ENCODE measurements at regions not wholly inside any gene's neighbourhood (a gene's known extent, or its start where the extent isn't known, plus 50 kb on each side); places are given as distances from the start of the nearest gene placed in this dataset.
"Not testable (repeated sequence)": the region's sequence is repeated elsewhere in the genome, so short reads cannot be mapped to it uniquely, and the experiment has no call there.

DNA sequence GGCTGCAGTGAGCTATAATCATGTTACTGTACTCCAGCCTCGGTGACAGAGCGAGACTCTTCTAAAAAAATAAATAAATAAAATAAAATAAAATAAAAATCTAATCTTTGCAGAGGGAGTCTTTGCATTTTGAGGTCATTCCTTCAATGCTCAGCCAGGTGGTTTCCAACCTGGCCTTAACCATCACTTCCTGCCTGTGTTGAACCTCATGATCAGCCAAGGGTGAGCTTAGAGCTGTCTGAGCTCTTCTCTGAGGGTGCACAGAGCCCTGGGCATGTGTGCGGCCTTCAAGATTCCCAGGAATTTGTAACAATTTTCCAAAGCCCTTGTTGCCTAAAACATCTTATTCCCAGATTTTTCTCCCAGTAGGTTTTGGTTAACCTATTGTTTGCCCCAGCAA lies 94.3 kb downstream of the KCNJ12 start:
- not testable (repeated sequence) for DNase-seq (ENCODE audit: low spot score, unreplicated experiment); H3K4me1 Mint-ChIP-seq (ENCODE audit: low read depth); H3K4me3 Mint-ChIP-seq (ENCODE audit: low read depth); H3K36me3 Mint-ChIP-seq (ENCODE audit: insufficient read depth); H3K27ac Mint-ChIP-seq; H3K9me3 Mint-ChIP-seq (ENCODE audit: low read depth)
- H3K27me3 Mint-ChIP-seq, result peaks cover 85% of the 10 kb centered on the region

DNA sequence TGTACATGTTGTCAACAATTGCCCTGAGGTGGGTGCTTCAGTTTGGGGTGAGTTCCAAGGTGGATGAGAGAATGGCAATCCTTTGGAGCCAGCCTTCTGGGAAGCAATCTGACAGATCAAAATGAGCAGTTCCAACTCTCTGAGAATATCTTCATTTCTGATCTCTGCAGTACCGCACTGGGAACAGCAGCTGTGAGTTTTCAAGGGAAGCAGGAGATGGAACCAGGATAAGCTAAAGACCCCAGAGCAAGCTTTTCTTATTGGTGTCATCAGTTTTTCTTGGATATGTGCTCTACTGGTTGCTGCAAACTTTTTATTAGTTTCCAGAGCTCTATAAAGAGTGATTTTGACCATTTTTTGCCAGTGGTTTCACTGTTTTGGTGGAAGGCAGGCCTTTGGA lies 94.7 kb downstream of the KCNJ12 start:
- Mint-ChIP-seq H3K36me3 (ENCODE audit: insufficient read depth) (no peaks in the 10 kb centered on the region), H3K4me1 (ENCODE audit: low read depth) (no peaks in the 10 kb centered on the region), H3K4me3 (ENCODE audit: low read depth) (no peak overlapping the region)

DNA sequence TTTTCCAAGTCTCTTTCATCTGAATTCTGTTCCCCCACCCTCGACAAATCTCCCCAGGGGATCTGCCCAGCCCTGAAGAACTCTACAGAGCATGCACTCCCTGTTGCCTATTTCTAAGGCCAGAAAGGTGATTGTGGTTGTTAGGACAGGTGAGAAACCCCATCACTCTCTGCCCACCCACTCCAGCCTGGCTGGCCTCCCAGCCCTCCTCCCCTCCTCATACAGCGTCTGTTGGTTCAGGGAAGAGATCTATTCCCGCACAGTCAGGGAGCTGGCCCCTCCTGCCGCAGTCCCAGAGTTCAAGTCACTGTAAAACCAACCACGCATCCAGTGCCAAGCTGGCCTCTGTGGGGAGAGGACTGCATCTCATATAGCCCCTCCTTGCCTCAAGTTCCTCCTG lies 98.7 kb downstream of the KCNJ12 start:
- H3K9me3 Mint-ChIP-seq (ENCODE audit: low read depth), result peaks cover 3% of the 10 kb centered on the region
- H3K27me3 Mint-ChIP-seq, result peaks cover 76% of the 10 kb centered on the region
- H3K27ac Mint-ChIP-seq, result no peak overlapping the region
- no peaks in the 10 kb centered on the region for H3K36me3 Mint-ChIP-seq (ENCODE audit: insufficient read depth)
- DNase-seq (ENCODE audit: low spot score, unreplicated experiment), result no peak
- no peaks in the 10 kb centered on the region for H3K4me1 Mint-ChIP-seq (ENCODE audit: low read depth)
- TF ChIP-seq, protein P1, sequence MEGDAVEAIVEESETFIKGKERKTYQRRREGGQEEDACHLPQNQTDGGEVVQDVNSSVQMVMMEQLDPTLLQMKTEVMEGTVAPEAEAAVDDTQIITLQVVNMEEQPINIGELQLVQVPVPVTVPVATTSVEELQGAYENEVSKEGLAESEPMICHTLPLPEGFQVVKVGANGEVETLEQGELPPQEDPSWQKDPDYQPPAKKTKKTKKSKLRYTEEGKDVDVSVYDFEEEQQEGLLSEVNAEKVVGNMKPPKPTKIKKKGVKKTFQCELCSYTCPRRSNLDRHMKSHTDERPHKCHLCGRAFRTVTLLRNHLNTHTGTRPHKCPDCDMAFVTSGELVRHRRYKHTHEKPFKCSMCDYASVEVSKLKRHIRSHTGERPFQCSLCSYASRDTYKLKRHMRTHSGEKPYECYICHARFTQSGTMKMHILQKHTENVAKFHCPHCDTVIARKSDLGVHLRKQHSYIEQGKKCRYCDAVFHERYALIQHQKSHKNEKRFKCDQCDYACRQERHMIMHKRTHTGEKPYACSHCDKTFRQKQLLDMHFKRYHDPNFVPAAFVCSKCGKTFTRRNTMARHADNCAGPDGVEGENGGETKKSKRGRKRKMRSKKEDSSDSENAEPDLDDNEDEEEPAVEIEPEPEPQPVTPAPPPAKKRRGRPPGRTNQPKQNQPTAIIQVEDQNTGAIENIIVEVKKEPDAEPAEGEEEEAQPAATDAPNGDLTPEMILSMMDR (IDR thresholded peaks at IDR 0.05; ENCODE audit: unreplicated experiment), result no peak
- H3K4me3 Mint-ChIP-seq (ENCODE audit: low read depth), result no peak overlapping the region

More for the DNA sequence above, 94.7 kb downstream of the KCNJ12 start:
- H3K27me3 Mint-ChIP-seq, result peaks cover 85% of the 10 kb centered on the region
- TF ChIP-seq, protein P1 (IDR thresholded peaks at IDR 0.05; ENCODE audit: unreplicated experiment), result no peak
- H3K27ac Mint-ChIP-seq, result no peak overlapping the region
- no peaks in the 10 kb centered on the region for H3K9me3 Mint-ChIP-seq (ENCODE audit: low read depth)
- no peak for DNase-seq (ENCODE audit: low spot score, unreplicated experiment)

DNA sequence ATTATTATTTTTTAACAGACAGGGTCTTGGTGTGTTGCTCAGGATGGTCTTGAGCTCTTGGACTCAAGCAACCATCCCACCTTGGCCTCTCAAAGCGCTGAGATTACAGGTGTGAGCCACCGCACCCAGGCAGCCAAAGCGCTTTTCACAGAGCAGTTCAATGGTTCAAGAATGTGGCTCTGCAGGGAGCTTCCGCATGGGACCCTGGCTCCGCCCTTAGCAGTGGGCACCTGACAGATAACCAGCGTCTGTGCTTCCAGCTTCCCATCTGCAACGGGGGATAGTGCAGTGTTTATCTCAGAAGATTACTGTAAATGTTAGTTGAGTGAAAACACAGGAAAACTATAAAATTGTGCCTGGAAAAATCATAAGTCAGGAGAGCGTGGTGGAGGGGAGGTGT lies 99.4 kb downstream of the KCNJ12 start:
- DNase-seq (ENCODE audit: low spot score, unreplicated experiment), result no peak
- H3K9me3 Mint-ChIP-seq (ENCODE audit: low read depth), result peaks cover 3% of the 10 kb centered on the region
- TF ChIP-seq, protein P1 (IDR thresholded peaks at IDR 0.05; ENCODE audit: unreplicated experiment), result no peak

DNA sequence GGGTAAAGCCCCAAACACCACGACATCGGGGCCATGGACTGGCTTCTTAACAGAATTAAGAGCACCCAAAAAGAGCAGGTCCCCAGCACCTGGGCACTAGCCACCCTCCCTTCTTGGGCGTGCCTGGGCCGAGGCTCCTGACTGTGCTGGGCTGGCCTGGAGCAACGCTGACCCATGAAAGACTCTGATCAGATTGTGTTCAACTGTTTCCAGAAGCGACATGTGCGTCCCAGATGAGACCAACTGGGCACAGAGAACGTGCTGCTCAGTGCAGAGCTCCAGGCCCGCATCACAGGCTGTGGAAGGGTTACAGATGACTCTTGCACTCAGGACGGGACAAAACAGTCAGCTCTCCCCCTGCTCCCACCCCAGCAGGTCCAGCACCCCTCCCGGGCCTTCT lies 100.7 kb downstream of the KCNJ12 start:
- no peak for DNase-seq (ENCODE audit: low spot score, unreplicated experiment)
- TF ChIP-seq, protein P1 (IDR thresholded peaks at IDR 0.05; ENCODE audit: unreplicated experiment), result no peak
- peaks cover 3% of the 10 kb centered on the region for H3K9me3 Mint-ChIP-seq (ENCODE audit: low read depth)
- no peak overlapping the region for H3K27ac Mint-ChIP-seq
- H3K36me3 Mint-ChIP-seq (ENCODE audit: insufficient read depth), result no peaks in the 10 kb centered on the region
- no peak overlapping the region for H3K4me3 Mint-ChIP-seq (ENCODE audit: low read depth)
- H3K27me3 Mint-ChIP-seq, result peaks cover 77% of the 10 kb centered on the region
- H3K4me1 Mint-ChIP-seq (ENCODE audit: low read depth), result no peaks in the 10 kb centered on the region

More for the DNA sequence above, 99.4 kb downstream of the KCNJ12 start:
- Mint-ChIP-seq H3K36me3 (ENCODE audit: insufficient read depth) (no peaks in the 10 kb centered on the region), H3K27me3 (peaks cover 78% of the 10 kb centered on the region), H3K27ac (no peak overlapping the region), H3K4me3 (ENCODE audit: low read depth) (no peak overlapping the region), H3K4me1 (ENCODE audit: low read depth) (no peaks in the 10 kb centered on the region)

DNA sequence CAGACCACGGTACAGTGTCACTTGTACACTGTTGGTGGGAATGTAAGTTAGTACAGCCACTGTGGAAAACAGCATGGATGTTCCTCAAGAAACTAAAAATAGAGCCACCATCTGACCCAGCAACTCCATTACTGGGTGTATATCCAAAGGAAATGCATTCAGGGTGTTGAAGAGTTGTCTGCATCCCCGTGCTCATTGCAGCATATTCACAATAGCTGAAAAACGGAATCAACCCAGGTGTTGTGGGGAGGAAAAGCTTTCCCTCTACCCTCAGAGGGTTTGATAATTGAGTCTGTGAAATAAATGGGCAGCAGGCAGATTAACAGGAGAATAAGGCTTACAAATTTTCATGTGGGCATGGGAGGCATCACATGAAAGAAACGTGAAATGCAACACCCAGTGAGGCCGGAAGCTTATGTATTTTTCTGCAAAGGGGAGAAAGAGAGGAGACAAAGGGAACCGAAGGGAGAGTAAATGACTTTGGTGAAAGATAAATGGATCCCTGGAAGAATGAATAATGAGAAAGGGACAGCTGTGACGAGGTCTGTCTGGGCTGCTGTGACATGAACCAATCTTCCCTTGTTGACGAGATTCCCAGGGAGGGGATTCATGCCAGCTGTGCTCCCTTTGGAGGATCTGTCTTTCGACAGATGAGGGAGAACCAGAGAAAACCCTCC lies 106.2 kb downstream of the KCNJ12 start:
- Mint-ChIP-seq H3K27ac (no peak overlapping the region), H3K4me1 (ENCODE audit: low read depth) (peaks cover 7% of the 10 kb centered on the region), H3K4me3 (ENCODE audit: low read depth) (no peak overlapping the region), H3K36me3 (ENCODE audit: insufficient read depth) (no peaks in the 10 kb centered on the region), H3K9me3 (ENCODE audit: low read depth) (peaks cover 3% of the 10 kb centered on the region), H3K27me3 (peaks cover 78% of the 10 kb centered on the region)
- no peak for DNase-seq (ENCODE audit: low spot score, unreplicated experiment)
- TF ChIP-seq, protein P1 (IDR thresholded peaks at IDR 0.05; ENCODE audit: unreplicated experiment), result no peak

DNA sequence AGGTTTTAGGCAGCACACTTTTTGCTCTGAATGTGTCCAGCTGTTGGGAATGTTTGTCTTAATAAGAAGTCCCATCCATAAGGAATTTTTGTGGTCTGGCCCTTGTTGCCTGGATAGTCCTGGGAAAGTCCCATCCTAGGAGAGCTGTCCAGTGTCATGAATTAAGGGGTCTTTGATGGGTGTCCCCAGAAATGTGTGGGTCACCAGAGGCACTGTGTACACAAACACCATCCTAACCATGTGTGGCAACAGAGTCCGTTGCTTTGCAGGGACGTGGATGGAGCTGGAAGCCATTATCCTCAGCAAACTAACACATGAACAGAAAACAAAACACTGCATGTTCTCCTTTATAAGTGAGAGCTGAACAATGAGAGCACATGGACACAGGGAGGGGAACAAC lies 111.9 kb downstream of the KCNJ12 start:
- H3K36me3 Mint-ChIP-seq (ENCODE audit: insufficient read depth); H3K4me1 Mint-ChIP-seq (ENCODE audit: low read depth); H3K9me3 Mint-ChIP-seq (ENCODE audit: low read depth); H3K4me3 Mint-ChIP-seq (ENCODE audit: low read depth); DNase-seq (ENCODE audit: low spot score, unreplicated experiment); H3K27ac Mint-ChIP-seq: not testable (repeated sequence)
- peaks cover 62% of the 10 kb centered on the region for H3K27me3 Mint-ChIP-seq
